ENCODE measurements at regions not wholly inside any gene's neighbourhood (a gene's known extent, or its start where the extent isn't known, plus 50 kb on each side); places are given as distances from the start of the nearest gene placed in this dataset.

DNA sequence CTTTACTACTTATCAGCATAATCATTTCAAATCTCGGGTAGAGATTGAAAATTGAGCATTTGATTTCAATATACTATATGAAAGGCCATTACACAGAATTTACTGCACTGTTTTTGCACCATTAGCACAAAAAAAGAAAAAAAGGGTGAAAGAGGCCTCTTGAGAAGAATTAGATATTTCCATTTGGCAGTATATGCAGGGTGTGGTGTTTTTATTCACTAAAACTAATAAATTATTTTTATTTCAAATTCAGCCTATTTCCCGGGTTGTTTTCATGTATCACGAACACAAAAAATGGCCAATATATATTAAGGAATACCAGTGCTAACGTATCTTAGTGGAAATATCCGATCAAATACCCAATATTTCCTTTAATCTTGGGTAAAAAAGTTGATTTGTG, 110.5 kb upstream of the TBL1XR1 start:
- no peak for TF ChIP-seq TAF1 (IDR thresholded peaks at IDR 0.05; ENCODE audit: low read depth, low read length)
- TF ChIP-seq POLR2A (IDR thresholded peaks at IDR 0.05; ENCODE audit: low read depth, low read length), result no peak
- no peak for TF ChIP-seq POLR2AphosphoS5 (IDR thresholded peaks at IDR 0.05; ENCODE audit: low read depth, low read length)
- TF ChIP-seq PAX5 (IDR thresholded peaks at IDR 0.05; ENCODE audit: insufficient read depth, low read length, severe bottlenecking), result no peak
- TF ChIP-seq POU2F2 (IDR thresholded peaks at IDR 0.05; ENCODE audit: low read depth, low read length), result no peak
- TF ChIP-seq SPI1 (IDR thresholded peaks at IDR 0.05; ENCODE audit: low read depth, low read length), result no peak

Measured in GM12891 (cell line).